SK-MEL-5 (cell line): ENCODE measurements at regions not wholly inside any gene's neighbourhood (a gene's known extent, or its start where the extent isn't known, plus 50 kb on each side); places are given as distances from the start of the nearest gene placed in this dataset.
"Not testable (repeated sequence)": the region's sequence is repeated elsewhere in the genome, so short reads cannot be mapped to it uniquely, and the experiment has no call there.

Source experiments
- DNase-seq: peaks from one replicate; pipeline ENCODE4 v3.0.0-alpha.2; 2016; ENCODE audit warnings: low read depth, low spot score
- in situ Hi-C: cut with HindIII; loops from 2 replicates; pipeline ENCODE4 v1.10.0; 2016; ENCODE audit warnings: low sequenced_read_pairs, high pct_unique_total_duplicates, low pct_unique_long_range_greater_than_20kb

DNA sequence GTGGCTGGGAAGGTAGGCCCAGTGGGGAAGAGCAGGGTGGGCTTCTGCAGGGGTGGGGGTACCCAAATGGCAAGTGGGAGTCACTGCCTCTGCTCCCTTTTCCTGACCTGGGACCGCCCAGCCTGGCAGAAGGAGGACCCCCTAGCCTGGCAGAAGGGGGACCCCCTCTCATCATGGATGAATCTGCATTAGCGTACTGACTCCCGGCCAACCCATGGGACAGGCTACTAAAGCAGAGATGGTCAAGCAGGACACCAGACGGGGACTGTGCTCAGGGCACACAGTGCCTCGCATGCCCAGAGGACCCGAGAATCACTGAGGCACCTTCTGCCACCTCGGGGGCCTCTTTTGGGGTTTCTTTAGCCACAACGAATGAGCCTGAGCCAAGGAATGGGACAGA is 577.5 kb downstream of the GLRX3 start:
- in situ Hi-C loops: no loop called here
- DNase-seq: no peak

DNA sequence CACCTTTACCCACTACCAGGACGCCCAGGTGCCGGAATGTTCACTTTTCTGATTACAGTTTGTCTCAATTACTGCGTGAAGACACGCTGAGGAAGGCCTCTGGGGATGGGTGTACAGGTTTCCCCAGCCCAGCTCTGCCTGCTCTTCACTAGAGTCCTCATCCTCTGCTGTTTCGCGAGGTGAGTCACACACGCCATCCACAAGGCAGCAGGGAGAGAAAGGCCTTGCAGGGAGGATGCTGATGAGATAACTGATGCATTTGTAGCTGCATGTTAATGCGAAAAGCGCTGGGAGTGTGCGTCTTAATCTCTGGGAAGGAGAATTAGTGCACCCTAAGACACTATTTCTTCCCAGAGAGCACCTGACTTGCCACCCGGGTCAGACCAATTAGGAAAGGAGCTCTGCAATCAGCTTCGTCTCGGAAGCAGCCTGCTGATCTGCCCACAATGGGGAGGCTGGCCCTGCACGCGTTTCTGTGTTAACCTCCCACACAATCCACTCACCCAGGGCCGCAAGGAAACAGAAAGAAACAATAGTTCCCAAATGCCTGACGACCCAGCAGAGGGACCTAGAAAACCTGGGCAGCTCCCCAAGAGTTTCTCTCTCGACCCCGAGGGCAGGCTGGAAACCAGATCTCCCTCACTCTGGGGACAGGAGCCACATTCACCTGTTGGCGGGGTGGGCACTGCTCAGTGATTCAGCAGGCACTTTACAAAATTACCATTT is 578.7 kb downstream of the GLRX3 start:
- in situ Hi-C loops: no loop called here
- DNase-seq: no peak

DNA sequence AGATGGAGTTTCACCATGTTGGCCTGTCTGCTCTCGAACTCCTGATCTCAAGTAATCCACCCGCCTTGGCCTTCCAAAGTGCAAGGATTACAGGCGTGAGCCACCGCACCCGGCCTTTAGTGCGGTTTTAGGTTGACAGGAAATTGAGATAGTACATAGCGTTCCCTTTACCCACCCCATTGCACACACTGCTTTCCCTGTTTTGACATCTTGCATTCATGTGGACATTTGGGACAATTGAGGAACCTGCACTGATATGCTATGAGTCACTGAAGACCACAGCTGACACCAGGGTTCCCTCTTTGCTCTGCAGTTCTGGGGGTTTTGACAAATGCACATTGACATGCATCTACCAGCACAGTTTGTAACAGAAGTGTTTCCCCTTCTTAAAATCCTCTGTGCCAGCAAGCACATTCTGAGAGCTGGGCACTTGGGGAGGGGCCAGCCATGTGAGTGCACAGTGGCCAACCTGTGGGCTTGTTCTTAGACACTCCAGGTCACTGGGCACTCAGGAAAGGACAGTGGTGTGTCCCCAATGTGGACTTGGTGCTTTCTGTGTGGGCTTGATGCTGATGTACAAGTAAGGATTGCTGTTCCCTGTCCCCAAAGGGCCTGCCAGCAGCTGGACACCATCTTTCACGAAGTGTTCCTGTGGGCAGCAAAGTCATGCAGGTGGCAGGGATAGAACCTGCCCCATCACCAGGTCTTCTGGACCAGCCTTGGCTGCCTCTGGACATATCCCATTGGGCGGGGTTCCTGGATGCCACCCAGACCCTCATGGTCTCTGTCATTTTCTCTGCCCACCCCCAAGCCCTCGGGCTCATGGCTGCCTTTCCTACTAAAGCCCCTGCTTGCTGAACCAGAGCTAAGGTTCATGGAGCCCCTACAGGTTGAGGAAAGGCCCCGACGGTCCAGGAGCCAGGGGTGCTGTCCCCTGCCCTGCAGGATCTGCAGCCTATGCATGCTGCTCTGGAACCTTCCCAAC is 579.8 kb downstream of the GLRX3 start:
- in situ Hi-C loops: no loop called here
- no peak for DNase-seq

DNA sequence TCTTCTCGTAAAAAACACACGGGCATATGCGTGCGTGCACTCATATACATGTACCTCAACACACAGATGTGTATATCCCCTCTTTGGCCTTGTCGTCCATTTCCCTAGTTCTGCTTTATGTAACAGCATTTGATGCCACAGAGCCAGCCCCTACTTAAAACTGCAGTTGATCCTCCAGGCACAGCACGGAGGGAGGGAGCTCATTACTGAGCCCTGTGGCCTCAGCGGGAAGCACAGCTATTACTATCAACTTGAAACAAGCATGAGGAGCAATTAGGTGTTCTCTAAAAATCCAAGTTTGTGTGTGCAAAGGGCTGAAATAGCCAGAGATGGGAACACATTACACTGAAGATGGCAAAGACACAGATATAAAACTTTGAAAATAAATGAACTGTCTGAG is 580.9 kb downstream of the GLRX3 start:
- DNase-seq: no peak
- in situ Hi-C loops: no loop called here

DNA sequence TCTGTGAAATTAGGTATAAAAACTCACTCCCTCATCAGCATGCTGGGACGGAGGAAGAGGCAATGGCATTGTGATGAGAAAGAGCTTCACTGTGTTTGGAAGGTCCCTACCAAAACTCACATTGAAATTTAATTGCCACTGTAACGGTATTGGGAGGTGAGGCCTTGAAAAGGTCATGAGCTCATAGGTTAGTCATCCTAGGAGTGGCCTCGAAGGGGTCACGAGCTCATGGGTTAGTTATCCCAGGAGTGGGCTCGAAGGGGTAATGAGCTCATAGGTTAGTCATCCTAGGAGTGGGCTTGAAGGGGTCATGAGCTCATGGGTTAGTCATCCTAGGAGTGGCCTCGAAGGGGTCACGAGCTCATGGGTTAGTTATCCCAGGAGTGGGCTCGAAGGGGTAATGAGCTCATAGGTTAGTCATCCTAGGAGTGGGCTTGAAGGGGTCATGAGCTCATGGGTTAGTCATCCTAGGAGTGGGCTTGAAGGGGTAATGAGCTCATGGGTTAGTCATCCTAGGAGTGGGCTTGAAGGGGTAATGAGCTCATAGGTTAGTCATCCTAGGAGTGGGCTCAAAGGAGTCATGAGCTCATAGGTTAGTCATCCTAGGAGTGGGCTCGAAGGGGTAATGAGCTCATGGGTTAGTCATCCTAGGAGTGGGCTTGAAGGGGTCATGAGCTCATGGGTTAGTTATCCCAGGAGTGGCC is 582.7 kb downstream of the GLRX3 start:
- in situ Hi-C loops, DNase-seq: not testable (repeated sequence)

DNA sequence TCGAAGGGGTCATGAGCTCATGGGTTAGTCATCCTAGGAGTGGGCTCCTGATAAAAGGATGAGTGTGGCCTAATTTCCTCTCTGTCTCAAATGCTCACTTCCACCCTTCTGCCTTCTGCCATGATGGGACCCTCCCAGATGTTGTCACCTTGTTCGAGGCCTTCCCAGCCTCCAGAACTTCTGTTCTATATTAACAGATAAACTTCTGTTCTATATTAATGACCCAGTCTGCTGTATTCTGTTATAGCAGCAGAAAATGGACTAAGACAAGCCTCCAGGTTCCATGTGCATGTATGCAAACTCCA is 583.2 kb downstream of the GLRX3 start:
- in situ Hi-C loops: no loop called here
- DNase-seq: no peak

DNA sequence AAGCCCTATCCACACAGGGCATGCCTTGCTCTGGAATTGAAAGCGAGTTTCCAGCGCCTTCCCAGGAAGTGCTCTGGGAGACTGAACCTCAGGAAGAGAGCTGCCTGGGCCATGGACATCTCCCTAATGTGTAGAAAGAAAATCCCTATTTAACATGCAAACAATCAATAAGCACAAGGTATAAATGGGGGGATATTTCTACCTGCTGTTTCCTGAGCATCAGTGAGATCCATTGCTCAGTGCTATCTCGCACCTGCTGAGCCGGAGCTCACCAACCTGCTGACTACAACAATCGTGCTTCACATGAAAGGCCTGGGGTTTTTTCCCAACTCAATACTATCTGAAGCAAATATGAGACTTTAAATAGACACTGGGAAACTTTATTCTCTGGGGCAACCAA is 584.0 kb downstream of the GLRX3 start:
- DNase-seq: no peak
- in situ Hi-C loops: no loop called here

DNA sequence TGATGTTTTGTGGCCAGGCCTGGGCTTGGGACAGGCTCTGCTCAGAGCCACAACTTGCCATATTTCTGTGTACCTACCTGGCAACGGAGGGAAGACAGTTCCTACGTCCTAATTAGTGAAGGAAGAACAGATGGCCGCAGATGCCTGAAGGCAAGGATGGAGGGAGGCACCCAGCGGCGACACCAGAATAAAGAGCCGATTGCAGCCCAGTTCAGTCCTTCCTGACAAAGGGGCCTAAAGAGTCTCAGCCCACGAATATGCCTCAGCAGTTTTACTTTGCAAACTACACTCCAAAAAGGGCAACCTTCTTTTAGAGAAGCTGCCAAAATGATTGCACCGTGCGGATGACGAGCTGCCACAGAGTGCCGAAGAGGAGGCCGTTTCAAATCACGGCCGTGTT is 585.8 kb downstream of the GLRX3 start:
- in situ Hi-C loops: no loop called here
- no peak for DNase-seq

DNA sequence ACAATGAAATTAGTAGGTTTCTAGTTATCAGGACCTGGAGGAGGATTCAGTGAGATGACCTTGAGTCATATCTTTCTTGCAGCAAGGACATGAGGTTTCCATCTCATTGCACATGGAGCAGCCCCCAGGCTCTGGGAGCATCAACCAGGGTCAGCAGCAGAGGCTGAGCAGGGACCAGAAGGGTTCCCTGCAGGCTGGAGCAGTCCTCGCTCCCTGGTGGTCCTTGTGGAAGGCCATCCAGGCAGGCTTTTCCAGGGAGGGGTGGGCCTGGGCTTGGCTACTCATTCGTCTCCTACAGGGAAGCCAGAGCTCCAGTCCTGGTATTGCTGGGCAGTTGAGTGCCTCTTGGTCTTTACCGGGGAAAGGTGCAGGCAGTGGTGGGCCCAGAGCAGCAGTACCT is 587.5 kb downstream of the GLRX3 start:
- no peak for DNase-seq

DNA sequence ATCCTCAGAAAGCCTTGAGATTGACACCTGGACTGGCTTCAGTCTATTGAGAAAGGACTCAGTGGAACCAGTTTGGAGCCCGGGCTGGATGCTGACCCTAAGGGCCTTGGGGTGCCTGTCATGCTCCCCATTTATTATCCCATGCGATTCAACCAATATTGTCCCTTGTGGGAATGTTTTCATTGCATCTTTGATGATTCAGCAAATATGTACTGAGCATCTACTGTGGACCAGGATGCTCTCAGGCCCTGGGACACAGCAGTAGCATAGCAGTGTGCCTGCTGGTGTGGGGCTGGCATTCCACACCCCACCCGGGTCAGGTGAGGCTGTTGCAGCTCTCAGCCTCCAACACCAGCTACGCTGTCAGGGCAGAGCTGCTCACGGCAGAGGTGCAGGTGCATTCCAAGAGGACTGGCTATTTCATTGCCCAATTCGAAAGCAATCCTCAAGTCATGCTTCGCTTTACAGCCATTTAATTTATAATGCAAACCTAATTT is 586.0 kb downstream of the TCERG1L start:
- no peak for DNase-seq
- in situ Hi-C loops: no loop called here

More for the DNA sequence above, 587.5 kb downstream of the GLRX3 start:
- in situ Hi-C loops: no loop called here

DNA sequence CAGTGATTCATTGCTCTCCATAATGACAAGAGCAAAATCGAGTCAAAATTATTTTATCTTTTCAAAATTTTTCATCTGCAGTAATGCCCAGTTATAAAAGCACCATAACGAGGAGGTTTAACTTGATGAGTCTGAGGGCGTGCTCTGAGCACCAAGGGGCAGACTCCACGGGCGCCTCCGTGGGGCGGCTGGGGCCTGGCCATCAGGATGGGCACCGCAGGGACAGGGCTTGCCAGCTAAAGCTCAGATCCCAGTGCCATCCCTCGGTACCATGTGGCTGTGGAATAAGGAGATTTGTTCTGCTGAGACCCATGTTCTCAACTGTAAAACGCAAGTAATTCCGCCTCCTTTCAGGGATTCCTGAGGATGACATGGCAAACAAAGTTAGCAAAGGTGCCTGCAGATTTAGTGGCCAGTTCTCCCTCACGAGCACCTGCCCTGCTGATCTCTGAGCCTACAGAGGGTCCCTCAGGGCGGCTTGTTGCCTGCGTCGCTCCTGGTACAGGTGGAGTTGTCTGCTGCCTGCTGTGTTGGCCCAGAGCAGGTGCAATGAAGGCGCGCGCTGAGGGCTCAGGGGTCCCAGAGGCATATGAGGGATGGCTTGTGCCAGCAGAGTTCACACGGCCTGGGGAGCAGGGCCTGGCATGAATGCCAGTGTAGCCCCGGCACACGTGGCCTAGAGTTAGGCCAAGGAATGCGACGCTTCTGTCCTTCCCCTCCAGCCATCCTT is 584.4 kb downstream of the TCERG1L start:
- in situ Hi-C loops: no loop called here
- DNase-seq: no peak

DNA sequence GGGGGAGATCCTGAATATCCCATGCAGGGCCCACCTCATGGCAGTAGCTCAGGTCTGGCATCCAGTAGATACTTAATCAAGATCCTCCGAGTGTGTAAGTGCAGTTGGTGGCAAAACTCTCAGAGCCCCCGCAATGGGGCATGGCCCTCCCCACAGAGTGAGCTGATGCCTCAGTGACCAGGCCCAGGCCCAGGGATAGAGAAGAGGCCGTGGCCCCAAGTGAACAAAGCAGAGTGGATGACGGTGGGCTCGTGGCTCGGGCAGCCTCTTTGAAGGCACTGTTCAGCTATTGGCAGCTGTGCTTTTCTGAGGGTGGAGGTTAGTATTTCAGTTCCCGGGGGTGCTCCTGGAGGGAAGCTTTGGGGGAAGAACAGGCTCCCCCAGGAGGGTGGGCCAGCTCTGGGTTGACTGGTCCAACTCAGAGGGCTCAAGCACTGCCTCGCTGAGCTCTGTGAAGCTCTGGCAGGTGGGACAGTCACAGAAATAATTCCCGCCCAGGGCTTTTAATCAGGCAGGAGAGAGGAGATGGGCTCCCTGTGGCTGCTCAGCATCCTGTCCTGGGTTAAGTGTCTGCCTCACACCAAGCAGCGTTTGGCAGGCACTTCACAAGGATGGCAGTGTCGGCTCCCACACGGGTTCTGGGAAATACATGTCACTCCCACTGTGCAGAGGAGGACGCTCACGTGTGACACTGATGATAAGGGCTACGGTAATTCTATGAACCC is 583.6 kb downstream of the TCERG1L start:
- in situ Hi-C loops: no loop called here
- no peak for DNase-seq

DNA sequence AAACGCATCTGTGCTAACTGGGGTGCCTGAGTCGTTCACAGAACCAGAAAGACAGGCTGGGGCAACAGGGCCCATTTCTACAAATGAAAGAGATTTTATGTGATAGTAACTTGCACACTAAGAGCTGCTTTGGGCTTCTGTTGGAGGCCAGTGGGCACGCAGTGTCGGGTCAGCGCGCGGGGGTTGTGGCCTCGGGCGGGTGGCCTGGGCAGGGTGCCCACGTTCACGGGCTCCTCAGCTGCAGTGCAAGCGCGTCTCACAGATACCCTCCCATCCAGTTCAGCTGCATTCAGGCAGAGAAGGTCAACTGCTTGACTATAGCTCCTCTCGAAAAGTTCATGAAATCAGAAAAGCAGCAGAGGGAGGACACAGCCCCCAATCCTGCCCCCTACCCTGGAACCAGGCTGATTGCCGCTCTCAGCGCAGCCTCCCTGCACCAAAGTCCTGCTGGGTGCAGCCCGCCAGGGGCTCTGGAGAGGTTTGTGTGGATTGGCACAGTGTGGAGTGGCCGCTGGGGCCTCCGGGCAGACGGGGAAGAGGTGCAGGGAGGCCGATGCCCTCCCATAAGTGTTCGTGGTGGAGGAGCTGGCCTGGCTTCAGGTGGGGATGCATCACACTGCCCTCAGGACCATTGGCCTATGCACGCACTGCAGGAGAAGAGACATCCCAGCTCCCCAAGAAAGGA is 582.8 kb downstream of the TCERG1L start:
- in situ Hi-C loops: no loop called here
- no peak for DNase-seq

DNA sequence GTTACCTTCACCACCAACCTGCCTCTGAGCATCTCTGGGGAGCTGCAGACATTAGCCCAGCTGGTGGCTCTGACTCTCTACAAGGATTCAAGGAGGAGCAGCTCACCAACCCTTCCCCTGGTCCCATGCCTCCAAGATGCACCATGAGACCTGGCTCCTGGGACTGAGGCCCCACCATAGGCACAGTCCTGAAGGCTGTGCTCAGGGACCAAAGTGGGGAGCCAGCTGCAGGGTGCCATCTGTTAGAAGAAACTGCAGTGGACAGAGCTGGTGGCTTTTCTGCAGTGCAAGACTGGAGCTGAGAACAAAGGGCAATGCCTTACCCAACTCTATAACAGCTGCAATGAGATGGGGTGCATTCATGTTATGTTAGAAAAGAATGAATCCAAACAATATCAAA is 581.6 kb downstream of the TCERG1L start:
- DNase-seq: no peak
- in situ Hi-C loops: no loop called here

DNA sequence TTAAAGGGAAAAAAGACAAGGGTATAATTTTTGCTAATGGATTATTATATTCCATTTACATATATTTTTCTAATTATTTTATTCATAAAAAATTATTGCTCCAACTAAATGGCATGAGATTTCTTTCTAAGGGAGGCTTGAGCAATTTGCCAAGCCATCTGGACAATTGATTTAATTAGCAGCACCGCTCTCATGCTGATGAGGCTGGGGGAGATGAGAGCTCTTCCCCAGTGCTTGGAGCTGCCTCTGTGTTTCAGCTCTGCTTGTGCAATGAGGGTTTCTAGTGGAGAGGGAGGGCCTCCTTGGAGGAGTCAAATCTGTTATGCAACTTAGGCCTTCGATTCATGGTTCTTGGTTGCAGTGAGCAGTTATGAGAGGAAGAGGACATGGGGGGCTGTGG is 574.3 kb downstream of the TCERG1L start:
- no peak for DNase-seq
- in situ Hi-C loops: no loop called here

DNA sequence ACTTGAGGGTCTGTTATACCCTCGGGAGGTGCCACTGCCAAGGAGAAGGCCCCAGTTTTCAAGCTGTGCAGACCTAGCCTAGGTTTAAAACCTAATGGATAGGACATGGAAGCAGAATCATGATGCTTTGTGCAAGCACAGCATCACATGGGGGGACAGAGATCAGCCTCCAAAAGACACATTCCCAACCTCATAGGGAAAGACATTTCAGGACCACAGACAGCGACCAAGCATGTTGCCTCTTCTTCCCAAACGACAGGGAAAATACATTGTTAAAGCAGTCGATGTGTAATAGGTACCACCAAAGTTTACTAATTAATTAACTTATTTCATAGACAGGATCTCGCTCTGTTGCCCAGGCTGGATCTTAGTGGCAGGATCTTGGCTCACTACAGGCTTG is 573.9 kb downstream of the TCERG1L start:
- in situ Hi-C loops: no loop called here
- no peak for DNase-seq
